A673 (cell line): ENCODE measurements at regions not wholly inside any gene's neighbourhood (a gene's known extent, or its start where the extent isn't known, plus 50 kb on each side); places are given as distances from the start of the nearest gene placed in this dataset.

Experiments
- CTCF ChIP-seq: fragments of 300-800, 200-600 bp; sonication (generic); conservative IDR thresholded peaks from 2 replicates; pipeline ENCODE4 v1.5.1; 2017; ENCODE audit warnings: low read depth, mild to moderate bottlenecking, antibody characterized with exemption, low read length, moderate library complexity, mixed read lengths
- EZH2 ChIP-seq: fragments of 200-600 bp; sonication (generic); IDR thresholded peaks from 2 replicates; pipeline ENCODE4 v1.6.1; 2017; ENCODE audit warnings: borderline replicate concordance, low read depth, mild to moderate bottlenecking, mixed read lengths, antibody characterized with exemption, low read length; ENCODE audit not compliant: poor library complexity, severe bottlenecking

GRCh38 chr6:11282875-11283274 is 50.4 kb upstream of the NEDD9 start:
- TF ChIP-seq EZH2 = no peak
- TF ChIP-seq CTCF = no peak
